ENCODE measurements at regions not wholly inside any gene's neighbourhood (a gene's known extent, or its start where the extent isn't known, plus 50 kb on each side); places are given as distances from the start of the nearest gene placed in this dataset.

DNA sequence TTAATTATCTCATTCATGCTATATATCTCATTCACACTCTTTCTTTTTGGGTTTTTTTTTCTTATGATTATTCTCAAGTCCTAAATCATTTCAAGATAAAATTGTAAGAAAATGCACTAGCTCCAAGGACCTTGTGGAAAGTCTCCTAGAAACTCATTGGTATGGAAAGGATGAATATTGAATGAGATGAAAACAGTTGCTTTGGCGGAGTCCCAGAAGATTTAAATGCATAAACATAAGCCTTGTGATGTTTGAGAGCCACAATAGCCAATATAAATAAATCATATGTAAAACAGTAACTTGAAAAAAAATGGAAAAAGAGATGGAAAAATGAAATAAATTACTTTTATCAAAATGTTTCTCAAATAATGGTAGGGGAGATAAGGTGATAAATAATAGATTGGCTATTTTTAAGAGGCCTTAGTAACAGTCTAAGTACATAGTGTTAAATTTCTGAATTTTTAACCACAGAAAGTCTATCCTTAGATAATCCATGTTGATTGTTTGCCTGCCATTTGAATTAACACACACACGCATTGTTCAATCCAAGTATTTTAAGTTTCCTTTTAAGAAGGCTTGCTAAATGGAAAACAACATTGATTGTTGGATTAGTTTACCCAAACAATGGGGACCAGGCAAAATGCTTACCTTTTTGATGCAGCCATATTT, 81.1 kb upstream of the CD2AP start:
- Histone ChIP-seq H3K36me3 (ENCODE audit: control insufficient read depth in 1 of 2, insufficient read depth in 2 of 2, low read length in 2 of 2) (no peaks in the 10 kb centered on the region), H3K4ac (ENCODE audit: low read depth, low read length) (no peak overlapping the region), H4K91ac (ENCODE audit: low read depth, low read length) (no peak overlapping the region), H3K4me1 (ENCODE audit: control insufficient read depth in 1 of 2, insufficient read depth in 2 of 2, low read length in 2 of 2) (peaks cover 0 to 2% of the 10 kb centered on the region in 2 experiments), H2BK120ac (ENCODE audit: insufficient read depth, low read length, poor library complexity) (no peak overlapping the region), H3K18ac (ENCODE audit: low read length) (no peak overlapping the region), H2BK12ac (ENCODE audit: low read length) (no peak overlapping the region), H3K14ac (ENCODE audit: low read length) (no peak overlapping the region), H3K9me3 (ENCODE audit: insufficient read depth, low read depth, low read length) (no peaks in the 10 kb centered on the region), H3K79me2 (ENCODE audit: control insufficient read depth, insufficient read depth, low read length, poor library complexity) (no peaks in the 10 kb centered on the region), H3K79me1 (ENCODE audit: low read length) (peaks cover 1% of the 10 kb centered on the region), H3K9ac (ENCODE audit: low read length) (no peak overlapping the region), H3K4me2 (ENCODE audit: low read length) (no peak overlapping the region), H3K4me3 (ENCODE audit: low read depth, low read length) (no peak overlapping the region), H3K27me3 (ENCODE audit: insufficient read depth, low read length) (no peaks in the 10 kb centered on the region), H2AK5ac (ENCODE audit: low read length) (no peak overlapping the region), H4K12ac (ENCODE audit: low read depth, low read length) (no peak overlapping the region), H4K8ac (ENCODE audit: low read depth, low read length) (no peak overlapping the region), H2BK5ac (ENCODE audit: low read depth, low read length, poor library complexity) (no peak overlapping the region), H3K27ac (ENCODE audit: low read depth, low read length) (no peak overlapping the region), H2AFZ (ENCODE audit: insufficient read depth, low read length, poor library complexity) (no peak overlapping the region), H3K23ac (ENCODE audit: low read length) (no peak overlapping the region)
- no CpG with 5 or more reads among the region's 2 CpGs for WGBS (ENCODE audit: extremely low coverage, insufficient coverage, insufficient read length)
- DNase-seq = no peak

DNA sequence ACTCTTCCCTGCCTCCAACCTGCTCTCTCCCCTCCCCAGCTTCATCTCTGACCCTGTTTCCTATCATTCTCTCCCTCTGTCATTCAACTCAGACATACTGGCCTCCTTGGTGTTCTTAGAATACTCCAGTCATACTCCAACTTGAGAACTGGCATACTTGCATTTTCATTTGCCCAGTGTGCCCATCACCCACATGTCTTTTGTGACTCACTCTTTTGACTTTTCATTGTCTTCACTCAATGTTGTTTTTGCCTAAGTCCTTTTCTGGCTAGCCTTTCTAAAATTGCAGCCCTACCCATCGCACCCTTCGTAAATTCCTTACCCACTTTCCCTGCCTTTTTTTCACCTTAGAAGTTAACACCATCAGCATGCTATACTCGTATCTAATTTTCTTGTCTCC, 77.0 kb upstream of the CD2AP start:
- H3K9me3 ChIP-seq (ENCODE audit: insufficient read depth, low read depth, low read length) = no peaks in the 10 kb centered on the region
- no peak overlapping the region for H3K4me2 ChIP-seq (ENCODE audit: low read length)
- no peak overlapping the region for H2BK5ac ChIP-seq (ENCODE audit: low read depth, low read length, poor library complexity)
- 100% methylated on average over 2 of the region's 3 CpGs for WGBS (ENCODE audit: extremely low coverage, insufficient coverage, insufficient read length)
- H2AFZ ChIP-seq (ENCODE audit: insufficient read depth, low read length, poor library complexity) = no peak overlapping the region
- DNase-seq = no peak
- H3K9ac ChIP-seq (ENCODE audit: low read length) = no peak overlapping the region
- H2BK12ac ChIP-seq (ENCODE audit: low read length) = no peak overlapping the region
- no peak overlapping the region for H2AK5ac ChIP-seq (ENCODE audit: low read length)
- H3K27ac ChIP-seq (ENCODE audit: low read depth, low read length) = no peak overlapping the region
- no peak overlapping the region for H4K8ac ChIP-seq (ENCODE audit: low read depth, low read length)
- no peak overlapping the region for H3K4me3 ChIP-seq (ENCODE audit: low read depth, low read length)
- no peaks in the 10 kb centered on the region for H3K36me3 ChIP-seq (ENCODE audit: control insufficient read depth in 1 of 2, insufficient read depth in 2 of 2, low read length in 2 of 2)
- no peak overlapping the region for H4K91ac ChIP-seq (ENCODE audit: low read depth, low read length)
- no peak overlapping the region for H3K4ac ChIP-seq (ENCODE audit: low read depth, low read length)
- no peak overlapping the region for H4K12ac ChIP-seq (ENCODE audit: low read depth, low read length)
- H3K4me1 ChIP-seq (ENCODE audit: control insufficient read depth in 1 of 2, insufficient read depth in 2 of 2, low read length in 2 of 2) = no peaks in the 10 kb centered on the region
- H3K27me3 ChIP-seq (ENCODE audit: insufficient read depth, low read length) = no peaks in the 10 kb centered on the region
- no peak overlapping the region for H2BK120ac ChIP-seq (ENCODE audit: insufficient read depth, low read length, poor library complexity)
- H3K14ac ChIP-seq (ENCODE audit: low read length) = no peak overlapping the region
- H3K23ac ChIP-seq (ENCODE audit: low read length) = no peak overlapping the region
- H3K79me1 ChIP-seq (ENCODE audit: low read length) = no peaks in the 10 kb centered on the region
- H3K79me2 ChIP-seq (ENCODE audit: control insufficient read depth, insufficient read depth, low read length, poor library complexity) = no peaks in the 10 kb centered on the region
- no peak overlapping the region for H3K18ac ChIP-seq (ENCODE audit: low read length)

DNA sequence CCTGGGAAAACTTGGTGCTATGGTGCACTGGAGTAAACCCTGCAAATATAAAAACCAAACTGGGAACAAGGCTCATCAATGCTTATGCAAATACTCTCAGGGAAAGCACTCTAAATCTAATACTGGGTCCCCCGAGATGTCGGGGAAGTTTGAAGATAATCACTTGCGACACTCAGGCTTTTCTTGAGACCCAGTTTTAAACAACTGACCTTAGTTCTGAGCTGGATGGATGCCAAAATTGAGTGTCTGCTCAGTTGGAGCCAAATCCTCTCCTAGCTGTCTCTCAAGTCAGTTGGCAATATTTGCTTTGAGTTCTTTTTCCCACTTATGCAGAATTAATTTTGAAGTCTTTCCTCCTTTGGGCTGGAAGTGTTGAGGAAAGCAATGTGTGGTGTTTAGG, 75.5 kb upstream of the CD2AP start:
- Histone ChIP-seq H3K14ac (ENCODE audit: low read length) (no peak overlapping the region), H2BK120ac (ENCODE audit: insufficient read depth, low read length, poor library complexity) (no peak overlapping the region), H2BK5ac (ENCODE audit: low read depth, low read length, poor library complexity) (no peak overlapping the region), H4K91ac (ENCODE audit: low read depth, low read length) (no peak overlapping the region), H3K9ac (ENCODE audit: low read length) (no peak overlapping the region), H2AFZ (ENCODE audit: insufficient read depth, low read length, poor library complexity) (no peak overlapping the region), H3K4ac (ENCODE audit: low read depth, low read length) (no peak overlapping the region), H3K4me1 (ENCODE audit: control insufficient read depth in 1 of 2, insufficient read depth in 2 of 2, low read length in 2 of 2) (no peaks in the 10 kb centered on the region), H3K4me2 (ENCODE audit: low read length) (no peak overlapping the region), H3K79me2 (ENCODE audit: control insufficient read depth, insufficient read depth, low read length, poor library complexity) (no peaks in the 10 kb centered on the region), H3K79me1 (ENCODE audit: low read length) (no peaks in the 10 kb centered on the region), H4K8ac (ENCODE audit: low read depth, low read length) (no peak overlapping the region), H3K23ac (ENCODE audit: low read length) (no peak overlapping the region), H2BK12ac (ENCODE audit: low read length) (no peak overlapping the region), H3K18ac (ENCODE audit: low read length) (no peak overlapping the region), H3K27ac (ENCODE audit: low read depth, low read length) (no peak overlapping the region), H2AK5ac (ENCODE audit: low read length) (no peak overlapping the region), H4K12ac (ENCODE audit: low read depth, low read length) (no peak overlapping the region), H3K4me3 (ENCODE audit: low read depth, low read length) (no peak overlapping the region), H3K27me3 (ENCODE audit: insufficient read depth, low read length) (no peaks in the 10 kb centered on the region), H3K36me3 (ENCODE audit: control insufficient read depth in 1 of 2, insufficient read depth in 2 of 2, low read length in 2 of 2) (no peaks in the 10 kb centered on the region), H3K9me3 (ENCODE audit: insufficient read depth, low read depth, low read length) (no peaks in the 10 kb centered on the region)
- no peak for DNase-seq
- WGBS (ENCODE audit: extremely low coverage, insufficient coverage, insufficient read length) = no CpG with 5 or more reads among the region's 3 CpGs

DNA sequence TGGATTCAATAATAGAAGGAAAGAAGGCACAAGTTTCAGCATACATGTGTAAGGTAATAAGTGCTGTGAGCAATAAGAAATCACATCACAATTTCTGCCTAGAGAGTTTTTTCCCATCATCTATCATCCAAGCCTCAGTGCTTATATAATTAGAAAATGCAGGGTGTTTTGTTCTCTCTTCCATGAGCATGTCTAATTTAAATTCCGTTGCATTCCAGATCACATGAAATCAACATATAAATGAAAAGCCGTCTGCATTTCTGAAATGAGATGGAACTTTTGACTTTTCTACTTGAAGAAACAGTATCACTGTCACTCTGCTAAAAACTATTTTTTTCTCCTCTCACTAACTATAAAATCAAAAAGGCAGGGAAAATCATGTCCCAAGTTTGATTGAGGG, 74.5 kb upstream of the CD2AP start:
- Histone ChIP-seq H2BK5ac (ENCODE audit: low read depth, low read length, poor library complexity) (no peak overlapping the region), H3K4ac (ENCODE audit: low read depth, low read length) (no peak overlapping the region), H3K4me3 (ENCODE audit: low read depth, low read length) (no peak overlapping the region), H4K91ac (ENCODE audit: low read depth, low read length) (no peak overlapping the region), H3K18ac (ENCODE audit: low read length) (no peak overlapping the region), H3K79me1 (ENCODE audit: low read length) (no peaks in the 10 kb centered on the region), H3K4me2 (ENCODE audit: low read length) (no peak overlapping the region), H3K27ac (ENCODE audit: low read depth, low read length) (no peak overlapping the region), H2BK120ac (ENCODE audit: insufficient read depth, low read length, poor library complexity) (no peak overlapping the region), H3K79me2 (ENCODE audit: control insufficient read depth, insufficient read depth, low read length, poor library complexity) (no peaks in the 10 kb centered on the region), H2BK12ac (ENCODE audit: low read length) (no peak overlapping the region), H3K27me3 (ENCODE audit: insufficient read depth, low read length) (no peaks in the 10 kb centered on the region), H3K9me3 (ENCODE audit: insufficient read depth, low read depth, low read length) (no peaks in the 10 kb centered on the region), H2AK5ac (ENCODE audit: low read length) (no peak overlapping the region), H3K9ac (ENCODE audit: low read length) (no peak overlapping the region), H3K4me1 (ENCODE audit: control insufficient read depth in 1 of 2, insufficient read depth in 2 of 2, low read length in 2 of 2) (no peaks in the 10 kb centered on the region), H2AFZ (ENCODE audit: insufficient read depth, low read length, poor library complexity) (no peak overlapping the region), H3K23ac (ENCODE audit: low read length) (no peak overlapping the region), H3K14ac (ENCODE audit: low read length) (no peak overlapping the region), H3K36me3 (ENCODE audit: control insufficient read depth in 1 of 2, insufficient read depth in 2 of 2, low read length in 2 of 2) (no peaks in the 10 kb centered on the region), H4K12ac (ENCODE audit: low read depth, low read length) (no peak overlapping the region), H4K8ac (ENCODE audit: low read depth, low read length) (no peak overlapping the region)
- WGBS (ENCODE audit: extremely low coverage, insufficient coverage, insufficient read length) = no CpG with 5 or more reads among the region's 2 CpGs
- no peak for DNase-seq

All from trophoblast cell (in vitro differentiated cells and primary cell).